ENCODE measurements at regions not wholly inside any gene's neighbourhood (a gene's known extent, or its start where the extent isn't known, plus 50 kb on each side); places are given as distances from the start of the nearest gene placed in this dataset.

DNA sequence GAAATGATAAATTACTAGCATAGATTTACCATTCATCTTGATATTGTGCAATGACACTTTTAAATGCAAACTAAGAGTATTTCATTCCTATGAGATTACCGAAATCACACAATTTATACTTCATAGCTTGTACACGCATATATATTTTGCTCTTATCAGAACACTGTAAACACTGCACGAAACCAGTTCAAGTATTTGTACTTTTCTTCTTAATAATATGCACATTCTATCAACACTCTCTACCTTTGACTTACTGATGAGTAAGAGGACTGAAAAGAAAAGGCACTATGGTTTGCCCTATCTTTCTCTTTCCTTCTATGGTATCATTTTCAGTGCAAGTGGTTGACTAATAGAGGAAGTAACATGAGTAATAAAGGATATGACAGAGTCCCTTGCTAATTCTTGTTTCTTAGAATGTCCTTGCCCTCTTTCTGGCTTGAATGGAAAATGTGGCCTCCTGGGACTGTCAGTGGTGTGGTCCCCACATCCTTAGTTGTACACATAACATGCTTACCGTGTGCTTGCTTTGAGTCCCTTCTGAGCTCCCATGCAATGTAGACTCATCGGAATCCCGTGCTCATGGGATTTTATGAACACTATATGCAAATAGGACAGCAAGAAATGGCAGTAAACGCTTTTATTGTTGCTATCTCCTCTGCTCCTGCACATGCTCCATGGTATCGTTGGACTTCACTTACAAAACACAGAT, 363.5 kb upstream of the TNP1 start:
- in situ Hi-C loops (cut with HindIII; ENCODE audit: low sequenced_read_pairs) = no loop called here

DNA sequence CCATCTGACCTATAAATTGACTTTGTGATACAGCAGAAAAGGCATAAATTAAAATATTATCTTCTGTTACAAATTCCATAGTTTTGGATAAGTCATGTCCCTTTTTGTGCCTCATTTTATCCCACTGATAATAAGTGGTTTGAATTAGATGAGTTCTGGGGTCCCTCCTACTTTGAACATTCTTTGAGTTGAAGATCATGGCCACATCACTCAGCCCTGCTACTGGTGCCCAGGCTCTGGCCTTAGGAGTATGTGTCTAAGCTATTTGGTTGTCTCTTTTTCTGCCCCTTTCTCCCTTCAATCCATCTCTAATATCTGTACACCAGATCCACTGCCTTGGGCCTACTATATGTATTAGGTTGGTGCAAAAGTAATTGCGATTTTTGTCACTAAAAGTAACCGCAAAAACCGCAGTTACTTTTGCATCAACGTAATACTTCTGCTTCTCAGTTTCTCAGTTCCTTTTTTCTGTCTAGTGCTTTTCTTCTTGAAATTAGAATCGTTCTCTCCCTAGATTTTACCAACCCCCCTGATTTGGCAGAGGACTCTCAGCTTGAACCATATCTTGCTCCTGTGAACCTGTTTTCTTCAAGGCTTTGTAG, 362.5 kb upstream of the TNP1 start:
- in situ Hi-C loops (cut with HindIII; ENCODE audit: low sequenced_read_pairs) = no loop called here

DNA sequence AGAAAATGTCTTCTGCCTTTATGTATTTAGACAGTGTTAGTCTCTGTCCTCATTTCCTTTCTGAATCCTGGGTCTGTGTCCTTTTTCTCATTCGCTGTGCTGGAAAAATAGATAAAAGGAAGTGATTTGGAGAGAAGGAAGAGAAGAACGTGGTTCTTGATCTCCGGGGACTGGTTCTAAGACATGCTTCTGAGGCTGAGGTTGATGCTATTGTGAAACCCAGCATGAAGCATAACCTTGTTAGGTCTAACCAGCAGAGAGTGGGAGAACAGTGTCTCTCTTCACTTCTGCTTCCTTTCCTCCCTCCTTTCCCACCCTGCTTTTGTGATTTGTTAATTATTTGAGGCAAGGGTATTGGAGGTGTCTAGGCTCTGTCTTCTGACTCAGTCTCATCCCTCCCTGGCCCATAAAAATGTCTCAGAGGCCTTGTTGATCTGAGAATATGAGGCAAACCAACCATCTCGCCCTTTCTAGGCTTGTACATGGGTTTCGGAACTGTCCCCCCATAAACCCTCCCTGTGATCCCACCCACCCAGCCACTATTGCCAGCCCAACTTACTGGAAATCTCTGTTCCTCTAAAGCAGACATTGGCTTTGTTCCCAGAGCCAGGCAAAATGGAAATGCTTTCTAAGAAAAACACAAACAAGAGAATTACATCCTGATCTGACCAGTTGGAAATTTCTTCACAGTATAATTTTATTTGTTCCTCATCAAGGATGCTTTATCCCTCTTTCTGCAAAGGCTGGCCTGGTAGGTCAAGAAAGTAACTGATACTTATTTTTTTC, 360.6 kb upstream of the TNP1 start:
- in situ Hi-C loops (cut with HindIII; ENCODE audit: low sequenced_read_pairs) = no loop called here

DNA sequence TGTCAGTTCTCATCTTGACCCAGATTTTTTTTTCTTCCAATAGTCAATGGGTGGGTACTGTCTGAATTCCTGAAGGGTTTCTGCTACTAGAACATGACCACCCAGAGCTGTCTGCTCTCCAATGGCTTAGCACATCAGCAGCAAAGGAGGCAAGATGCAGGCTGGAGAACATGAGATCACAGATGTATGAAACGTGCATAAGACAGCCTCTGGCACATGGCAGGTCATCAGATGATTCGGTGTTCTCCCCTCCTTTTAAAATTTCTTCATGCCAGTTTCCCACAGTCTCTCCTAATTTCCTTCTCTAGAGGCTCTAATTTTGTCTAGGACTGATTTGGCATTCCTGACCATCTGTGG, 359.3 kb upstream of the TNP1 start:
- in situ Hi-C loops (cut with HindIII; ENCODE audit: low sequenced_read_pairs) = no loop called here

DNA sequence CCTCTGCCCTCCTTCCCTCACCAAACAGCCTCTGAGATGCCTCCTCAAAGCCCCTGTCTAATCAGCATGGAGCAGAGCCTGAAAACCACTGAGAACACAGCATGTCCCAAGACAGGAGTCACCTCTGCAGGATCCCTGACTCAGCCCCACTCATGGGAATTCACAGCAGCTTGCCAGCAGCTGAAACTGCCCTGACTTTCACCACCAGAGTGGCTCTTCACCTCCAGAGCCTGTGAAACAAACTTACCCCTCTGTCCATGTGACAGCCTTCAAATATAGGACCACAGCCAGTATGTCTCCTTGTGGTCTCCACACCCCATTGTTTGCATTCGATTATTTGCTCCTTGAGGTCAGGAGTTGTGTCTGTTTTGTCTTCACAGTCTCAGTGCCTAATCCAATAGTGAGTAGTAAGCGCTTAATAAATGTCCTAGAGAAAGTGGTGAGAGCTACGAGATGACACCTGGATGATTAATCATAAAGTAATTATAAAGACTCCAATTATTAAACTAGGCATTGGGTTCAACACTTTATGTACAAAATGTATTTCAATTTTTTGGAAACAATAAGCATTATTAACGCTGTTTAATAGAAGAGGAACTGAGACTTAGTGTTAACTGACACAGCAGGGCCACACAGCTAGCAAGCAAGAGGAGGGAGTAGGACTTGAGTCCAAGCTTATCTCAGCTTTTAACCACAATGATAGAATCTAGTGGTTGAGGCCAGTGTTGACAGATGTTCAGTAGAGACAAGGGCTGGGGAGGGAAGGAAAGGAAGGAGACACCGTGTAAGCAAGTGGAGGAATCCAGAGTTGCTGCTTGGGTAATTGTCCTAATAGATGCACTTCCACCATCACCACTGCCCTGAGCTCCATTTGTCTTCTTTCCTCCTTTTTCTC, 358.7 kb upstream of the TNP1 start:
- in situ Hi-C loops (cut with HindIII; ENCODE audit: low sequenced_read_pairs) = no loop called here

DNA sequence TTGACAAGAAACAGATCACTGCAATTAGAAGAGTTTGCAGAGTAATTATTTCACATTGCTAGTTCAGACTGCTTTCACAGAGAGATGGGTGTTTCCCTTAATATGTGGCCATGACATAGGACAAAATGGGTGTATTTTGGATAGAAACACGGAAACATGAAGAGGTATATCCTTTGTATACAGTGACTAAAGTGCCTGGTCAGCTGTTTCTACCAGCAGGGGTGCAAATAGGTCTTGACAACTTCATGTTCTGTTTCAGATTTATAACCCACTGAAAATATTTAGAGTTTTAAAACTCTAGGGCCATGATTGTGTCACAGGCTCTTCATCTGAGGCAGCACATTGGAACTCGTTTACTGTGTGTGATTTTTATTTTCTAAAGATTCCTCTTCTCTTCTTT, 357.1 kb upstream of the TNP1 start:
- in situ Hi-C loops (cut with HindIII; ENCODE audit: low sequenced_read_pairs) = no loop called here

DNA sequence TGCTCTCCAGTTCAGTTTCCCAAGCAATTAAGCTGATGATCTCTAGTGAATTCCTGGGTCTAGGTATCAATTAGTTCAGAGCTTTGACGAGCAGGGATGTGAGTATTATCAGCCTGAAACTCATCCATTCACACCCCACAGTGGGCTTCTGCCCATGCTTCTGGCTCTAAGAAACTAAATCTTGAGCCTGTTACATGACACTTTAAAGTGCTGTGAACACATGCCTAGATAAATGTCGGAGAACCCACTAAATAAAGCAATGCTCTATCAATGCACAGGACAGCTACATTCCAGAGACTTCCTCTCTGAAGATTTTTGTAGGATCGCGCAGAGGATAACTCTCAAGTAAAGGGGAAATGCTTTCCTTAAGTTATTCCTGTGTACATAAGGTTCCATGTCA, 356.5 kb upstream of the TNP1 start:
- in situ Hi-C loops (cut with HindIII; ENCODE audit: low sequenced_read_pairs) = no loop called here

DNA sequence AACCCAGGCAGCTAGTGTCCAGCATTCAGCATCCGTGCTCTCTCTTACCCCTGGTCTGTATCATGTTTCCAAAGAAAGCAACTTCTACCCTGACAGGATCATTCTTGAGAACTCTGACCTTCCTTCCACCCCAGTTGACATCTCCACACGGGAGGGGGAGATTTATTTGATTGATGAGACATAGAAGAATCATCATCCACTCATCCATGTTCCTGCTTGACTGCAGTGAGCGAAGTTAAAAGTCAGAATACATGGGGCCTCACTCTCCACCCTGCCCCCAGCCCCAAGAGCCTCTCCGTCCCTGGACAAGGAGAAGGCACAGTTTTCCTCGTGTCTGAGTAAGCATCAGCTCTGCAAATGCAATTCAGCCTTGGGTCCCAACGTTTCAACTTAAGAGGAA, 356.0 kb upstream of the TNP1 start:
- in situ Hi-C loops (cut with HindIII; ENCODE audit: low sequenced_read_pairs) = no loop called here

DNA sequence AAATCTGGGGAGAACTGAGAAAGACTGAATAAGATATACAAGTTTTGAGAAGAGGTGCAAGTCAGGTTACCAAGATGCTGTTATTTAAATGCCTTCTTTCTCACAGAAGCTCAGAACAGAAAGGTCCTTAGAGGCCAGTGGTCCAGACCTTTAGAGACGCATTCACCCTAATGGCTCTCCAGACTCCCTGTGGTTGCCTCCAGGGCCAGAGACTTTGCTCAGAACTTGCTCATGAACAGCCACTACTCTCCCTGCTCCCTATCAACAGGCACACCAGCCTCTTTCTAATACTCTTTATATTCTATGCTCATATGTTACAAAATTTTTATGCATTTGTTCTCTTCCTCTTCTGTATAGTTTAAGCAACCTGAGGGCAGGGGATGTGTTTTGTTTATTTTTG, 349.0 kb upstream of the TNP1 start:
- in situ Hi-C loops (cut with HindIII; ENCODE audit: low sequenced_read_pairs) = no loop called here

DNA sequence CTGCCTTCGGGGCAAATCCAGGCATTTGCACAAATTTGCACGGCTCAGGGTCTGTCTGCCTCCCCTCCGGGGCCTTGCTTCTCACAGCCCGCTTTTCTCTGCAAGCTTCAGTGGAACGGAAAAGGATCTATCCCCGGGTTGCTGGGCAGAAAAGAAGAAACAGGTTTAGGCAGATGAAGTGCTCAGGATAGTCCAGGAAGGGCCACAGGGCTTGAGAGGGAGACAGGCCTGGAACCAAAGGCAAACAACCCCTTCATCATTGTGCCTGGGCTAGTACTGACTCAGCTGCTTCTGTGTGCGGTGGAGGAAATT, 347.8 kb upstream of the TNP1 start:
- in situ Hi-C loops (cut with HindIII; ENCODE audit: low sequenced_read_pairs) = no loop called here

DNA sequence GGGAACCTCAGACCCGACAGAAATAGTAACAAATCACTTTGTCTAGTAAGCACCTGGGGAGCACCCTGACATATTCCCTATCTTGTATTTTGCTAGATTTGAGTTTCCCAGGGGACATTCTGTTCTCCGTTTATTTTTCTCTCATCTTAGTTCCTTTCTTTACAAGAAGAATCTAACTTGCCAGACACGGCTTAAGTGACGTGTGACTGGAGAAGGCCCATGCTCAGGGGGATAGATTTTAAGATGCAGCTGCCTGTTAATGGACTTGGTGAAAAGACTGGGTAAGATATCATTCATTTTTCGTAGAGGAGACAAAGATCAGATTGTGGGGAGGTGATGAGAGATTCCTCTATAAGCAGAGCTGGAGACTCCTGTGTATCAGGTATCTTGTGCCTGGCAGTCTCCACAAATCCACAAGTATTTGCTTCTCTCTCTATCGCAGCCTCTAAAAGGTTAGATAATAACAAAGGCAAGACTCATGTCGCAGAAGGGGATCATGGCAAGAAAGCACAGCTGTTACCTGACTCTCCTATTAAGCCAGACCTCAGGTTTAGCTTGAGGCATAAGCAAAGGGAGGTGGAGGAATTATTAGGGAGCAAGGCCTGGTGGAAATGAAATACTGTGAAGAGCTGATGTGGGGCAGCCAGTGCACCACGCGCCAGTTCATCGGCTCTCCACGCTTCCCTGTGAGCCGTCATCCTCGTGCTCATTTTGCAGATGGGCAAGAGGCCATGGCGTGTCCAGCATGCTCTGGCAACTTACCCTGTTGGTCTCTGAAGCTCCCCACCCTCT, 347.2 kb upstream of the TNP1 start:
- in situ Hi-C loops (cut with HindIII; ENCODE audit: low sequenced_read_pairs) = no loop called here

DNA sequence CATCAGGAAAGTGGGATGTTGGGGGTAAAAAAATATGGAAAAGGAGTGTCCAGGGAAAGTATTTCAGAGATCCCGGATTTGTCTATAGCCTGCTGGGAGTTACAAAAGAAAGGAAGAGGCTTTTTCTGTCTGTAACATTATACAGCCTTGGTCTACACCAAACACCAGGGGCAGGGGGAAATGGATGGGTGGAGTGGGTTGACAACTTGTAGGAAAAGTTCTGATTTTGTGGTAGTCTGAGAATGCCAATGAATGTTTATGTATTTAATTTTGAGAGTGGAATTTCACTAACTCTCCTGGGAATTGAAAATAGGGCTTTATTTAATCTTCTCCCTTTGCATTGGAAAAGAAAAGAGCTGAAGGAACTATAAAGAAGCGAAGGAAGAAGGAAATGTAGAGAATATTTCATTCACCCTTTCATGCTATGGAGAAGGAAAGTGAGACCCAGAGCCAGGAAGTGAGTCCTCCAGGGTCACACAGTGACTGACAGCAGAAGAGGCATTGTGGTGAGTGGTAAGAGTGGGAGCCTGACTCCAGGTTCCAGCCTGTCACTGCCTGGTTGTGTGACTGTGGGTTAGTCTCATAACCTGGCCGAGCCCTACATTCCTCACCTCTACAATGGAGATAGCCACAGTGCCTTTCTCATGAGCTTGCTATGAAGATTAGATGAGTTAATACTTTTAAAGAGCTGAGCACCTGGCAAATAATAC, 346.3 kb upstream of the TNP1 start:
- in situ Hi-C loops (cut with HindIII; ENCODE audit: low sequenced_read_pairs) = no loop called here

DNA sequence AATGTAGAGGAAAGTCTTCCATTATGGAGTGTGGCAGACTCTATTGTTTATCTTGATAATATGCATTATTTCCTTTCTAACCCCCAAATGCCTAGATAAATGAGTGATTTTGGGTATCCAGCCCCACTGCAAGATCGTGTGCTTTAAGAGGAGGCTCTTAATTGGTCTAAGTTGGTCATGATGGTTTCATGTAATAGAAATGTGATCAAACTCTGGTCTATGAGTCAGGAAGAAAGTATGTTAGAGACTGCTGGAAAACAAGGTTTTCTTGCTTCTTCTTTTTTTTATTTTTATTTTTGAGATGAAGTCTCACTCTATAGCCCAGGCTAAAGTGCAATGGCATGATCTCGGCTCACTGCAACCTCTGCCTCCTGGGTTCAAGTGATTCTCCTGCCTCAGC, 344.5 kb upstream of the TNP1 start:
- in situ Hi-C loops (cut with HindIII; ENCODE audit: low sequenced_read_pairs) = no loop called here

DNA sequence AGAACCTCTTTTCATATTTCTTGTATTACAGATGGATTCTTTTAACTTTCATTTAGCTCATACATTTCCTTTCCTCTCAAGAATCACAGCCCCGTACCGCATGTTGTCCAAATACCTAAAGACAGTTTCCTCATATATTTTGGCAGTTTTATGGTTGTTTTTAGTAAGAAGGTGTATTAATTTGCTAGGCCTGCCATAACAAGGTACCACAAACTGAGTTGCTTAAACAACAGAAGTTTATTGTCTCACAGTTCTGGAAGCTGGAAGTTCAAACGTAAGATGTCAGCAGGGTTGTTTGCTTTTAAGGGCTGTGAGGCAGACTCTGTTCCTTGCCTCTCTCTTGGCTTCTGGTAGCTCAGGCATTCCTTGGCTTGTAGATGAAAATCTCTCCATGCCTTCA, 343.2 kb upstream of the TNP1 start:
- in situ Hi-C loops (cut with HindIII; ENCODE audit: low sequenced_read_pairs) = no loop called here

DNA sequence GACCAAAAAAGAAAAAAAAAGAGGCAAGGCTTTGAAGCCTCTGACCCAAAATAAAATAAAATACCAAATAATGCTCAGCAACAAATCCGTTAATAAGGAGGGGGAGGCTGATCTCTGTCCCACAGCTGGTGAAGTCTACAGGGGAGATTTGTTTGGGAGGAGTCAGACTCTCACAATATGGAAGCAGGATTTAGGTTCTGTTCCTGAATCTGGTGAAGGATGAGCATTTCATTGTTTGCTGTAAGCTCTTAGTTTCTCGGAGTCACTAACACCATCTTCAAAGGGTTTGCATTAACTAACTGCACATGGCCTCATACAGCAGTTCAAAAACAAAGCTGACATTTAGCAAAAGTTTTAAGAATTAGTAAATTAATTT, 339.4 kb upstream of the TNP1 start:
- in situ Hi-C loops (cut with HindIII; ENCODE audit: low sequenced_read_pairs) = no loop called here

DNA sequence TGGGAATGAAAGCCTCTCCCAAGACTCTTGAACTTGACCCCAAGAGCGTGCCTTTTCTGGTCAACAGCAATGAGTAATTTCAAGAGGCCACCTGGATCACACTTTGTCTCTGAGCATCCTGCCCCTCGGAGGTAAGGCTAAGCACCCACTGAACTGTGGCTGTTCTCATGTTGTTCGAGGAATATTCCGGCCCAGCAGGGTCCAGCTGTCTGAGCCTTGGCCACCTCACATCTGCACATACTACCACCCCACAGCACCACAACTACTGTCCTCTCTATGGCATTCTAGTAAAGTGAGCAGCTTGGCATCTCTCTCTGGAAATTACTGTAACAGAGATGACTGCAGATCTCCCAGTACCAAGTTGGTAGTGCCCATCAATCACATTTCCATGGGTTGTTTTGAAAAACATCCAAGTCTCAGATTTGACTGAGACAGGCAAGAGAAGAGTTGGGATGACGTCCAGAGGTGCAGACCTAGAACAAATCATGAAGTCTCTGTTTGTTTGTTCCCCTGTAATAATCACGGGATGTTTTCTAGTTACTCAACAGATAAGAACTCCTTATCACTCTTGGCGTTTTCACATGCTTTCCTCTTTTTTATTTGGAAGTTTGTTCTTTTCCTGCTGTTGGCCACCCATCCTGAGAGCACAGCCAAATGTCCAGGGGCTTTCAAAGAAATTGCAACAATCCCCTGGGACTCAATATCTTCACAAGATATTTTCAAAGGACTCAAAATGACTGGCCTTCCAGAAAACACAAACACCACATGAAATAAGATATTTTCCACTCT, 336.0 kb upstream of the TNP1 start:
- in situ Hi-C loops (cut with HindIII; ENCODE audit: low sequenced_read_pairs) = no loop called here

DNA sequence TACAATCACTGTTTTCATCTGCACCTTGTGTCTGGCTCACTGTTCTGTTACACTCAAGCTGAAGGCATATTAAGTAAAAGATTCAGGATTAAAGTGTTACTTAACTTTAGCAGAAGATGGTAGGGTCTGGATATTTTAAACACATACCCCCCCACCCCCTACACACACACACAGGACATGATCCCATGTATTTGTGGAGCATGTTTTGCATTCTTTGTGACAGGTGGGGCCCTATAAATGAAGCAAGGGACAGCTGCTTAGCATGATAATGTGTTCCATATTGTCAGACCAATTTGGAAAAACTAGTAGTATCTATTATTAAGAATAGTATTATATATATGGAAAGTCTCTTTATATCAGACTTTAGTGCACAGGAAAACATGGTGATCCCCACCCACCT, 335.2 kb upstream of the TNP1 start:
- in situ Hi-C loops (cut with HindIII; ENCODE audit: low sequenced_read_pairs) = no loop called here

DNA sequence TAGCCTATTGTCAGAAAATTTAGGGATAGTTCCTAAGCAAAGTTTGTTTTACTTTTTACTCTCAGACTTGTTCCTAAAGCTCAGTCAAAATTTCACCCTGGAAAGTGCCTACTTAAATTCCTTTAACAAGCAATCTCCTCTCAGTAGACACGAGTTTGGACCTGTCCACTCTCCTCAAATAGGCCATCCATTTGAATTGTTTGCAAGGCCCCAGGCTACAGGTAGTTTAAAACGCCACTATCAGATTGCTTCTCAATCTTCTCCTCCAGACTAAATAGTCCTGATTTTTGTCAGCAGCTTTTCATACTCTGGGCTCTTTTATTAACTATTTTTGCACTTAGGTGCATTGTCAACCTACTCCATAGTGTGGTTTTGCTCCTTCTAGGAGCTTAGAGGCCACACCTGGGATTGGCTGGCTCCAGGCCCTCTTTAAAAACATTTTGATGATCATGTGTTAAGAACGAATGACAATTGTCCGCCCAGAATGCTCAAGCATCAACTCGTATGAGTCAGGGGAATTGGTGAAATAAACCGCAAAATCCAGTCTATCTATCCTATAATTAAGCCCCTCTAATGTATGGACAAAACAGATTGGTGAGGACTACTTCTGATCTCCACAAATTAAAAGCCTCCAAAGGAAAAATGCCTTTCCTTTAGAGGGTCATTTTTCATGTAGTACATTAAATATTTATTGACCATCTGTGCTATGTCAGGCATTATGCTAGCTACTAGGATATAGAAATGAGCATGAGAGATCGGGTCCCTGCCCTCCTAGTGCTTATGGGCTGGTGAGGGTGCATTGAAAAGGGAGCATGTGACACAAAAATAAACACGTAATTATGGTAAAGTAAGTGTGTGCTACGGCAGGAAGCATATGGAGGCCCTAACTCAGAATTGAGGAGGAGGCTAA, 333.8 kb upstream of the TNP1 start:
- in situ Hi-C loops (cut with HindIII; ENCODE audit: low sequenced_read_pairs) = no loop called here

All from DLD1 (cell line).